Astrocyte of the hippocampus (primary cell): ENCODE measurements at regions not wholly inside any gene's neighbourhood (a gene's known extent, or its start where the extent isn't known, plus 50 kb on each side); places are given as distances from the start of the nearest gene placed in this dataset.

Experiments
- DNase-seq: peaks from one replicate; pipeline ENCODE4 v3.0.0; 2011; ENCODE audit warnings: low read depth, low spot score

DNA sequence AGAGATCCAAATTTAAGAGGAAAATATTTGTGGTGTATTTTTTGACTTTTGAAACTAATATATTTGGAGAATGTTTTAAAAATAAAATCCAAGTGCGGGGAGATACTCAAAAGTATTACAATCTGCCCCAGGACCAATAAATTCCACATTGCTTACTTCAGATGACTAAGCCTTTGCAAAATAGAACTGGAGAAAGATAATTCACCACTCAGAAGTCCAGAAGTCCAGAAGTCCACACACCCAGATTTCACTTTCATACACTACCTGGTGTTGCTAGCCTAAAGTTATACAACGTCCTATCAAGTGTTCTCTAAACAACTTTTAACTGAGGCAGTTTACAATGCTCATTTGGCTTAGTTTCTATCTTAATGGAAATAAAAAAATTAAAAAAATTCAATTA lies 487.0 kb upstream of the SEMA3D start:
- DNase-seq = no peak

DNA sequence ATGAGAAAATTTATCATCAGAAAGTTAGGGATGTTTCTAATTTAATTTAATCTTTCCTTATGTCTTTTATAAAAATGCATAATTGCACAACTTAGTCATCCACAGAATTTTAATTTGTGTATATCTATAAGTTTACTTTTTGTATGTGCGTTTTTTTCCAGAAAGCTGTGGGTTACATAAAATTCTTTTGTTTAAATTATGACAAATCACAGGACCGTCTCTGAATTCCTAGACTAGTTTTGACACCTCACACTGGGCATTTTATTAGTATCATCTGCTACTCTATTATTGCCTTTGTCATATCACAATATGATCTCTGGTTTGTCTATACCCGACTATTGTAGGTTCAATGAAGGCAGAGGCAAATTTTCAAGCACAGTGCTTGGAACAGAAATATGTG lies 482.4 kb upstream of the SEMA3D start:
- DNase-seq = no peak

DNA sequence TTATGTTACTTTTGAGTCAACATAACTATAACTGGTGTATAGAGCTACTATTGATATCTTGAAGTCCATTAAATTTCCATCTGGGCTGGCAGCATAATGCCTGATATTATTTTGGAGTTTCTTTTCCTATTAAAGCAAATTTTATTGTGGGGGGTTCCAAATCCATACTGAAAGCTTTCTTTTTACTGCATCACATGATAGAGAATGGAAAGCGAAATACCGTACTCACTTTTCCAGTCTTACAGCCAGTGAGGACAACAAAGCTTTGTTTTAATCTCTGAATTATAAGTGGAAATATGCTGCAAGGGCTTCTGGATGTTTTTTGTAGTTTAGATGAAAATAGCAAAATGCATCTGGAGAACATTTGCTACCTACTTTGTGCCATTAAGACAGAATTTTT lies 477.5 kb upstream of the SEMA3D start:
- DNase-seq = no peak

DNA sequence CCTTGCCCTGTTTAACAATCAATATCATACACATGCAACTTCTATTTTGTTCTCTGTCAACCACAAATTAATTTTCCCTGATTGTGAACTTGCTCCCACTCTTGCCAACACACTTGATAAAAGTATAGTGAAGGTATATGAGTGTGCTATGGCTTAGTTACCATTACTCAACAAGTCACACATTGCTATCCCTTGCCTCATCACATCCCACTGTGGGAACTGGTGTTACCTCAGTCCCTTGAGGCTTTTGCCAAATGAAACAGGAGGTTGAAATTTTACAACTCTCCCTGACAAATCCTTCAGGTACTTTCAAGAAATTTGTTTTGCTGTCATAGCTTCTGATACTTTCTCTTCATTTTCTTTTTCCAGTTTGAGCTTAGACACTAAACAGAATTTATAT lies 472.5 kb upstream of the SEMA3D start:
- DNase-seq = no peak

DNA sequence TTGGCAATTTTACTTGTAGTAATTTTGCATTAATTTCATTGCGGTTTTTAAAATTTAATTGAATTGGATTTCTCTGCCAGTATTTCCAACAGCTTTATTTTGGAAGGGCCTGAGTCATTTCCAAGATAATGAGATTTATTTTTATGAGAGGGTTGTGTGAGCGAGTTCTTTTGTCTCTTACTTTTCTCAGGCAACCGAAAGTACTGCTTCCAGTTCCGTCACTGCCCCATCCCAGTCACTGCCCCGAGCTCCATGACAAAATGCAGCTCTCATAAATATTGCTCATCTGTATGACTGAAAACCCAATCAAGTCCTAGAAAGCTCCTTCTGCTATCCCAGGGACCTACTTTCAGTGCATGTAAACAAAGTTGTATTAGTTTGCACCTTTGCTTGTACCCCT lies 468.4 kb upstream of the SEMA3D start:
- DNase-seq = no peak

DNA sequence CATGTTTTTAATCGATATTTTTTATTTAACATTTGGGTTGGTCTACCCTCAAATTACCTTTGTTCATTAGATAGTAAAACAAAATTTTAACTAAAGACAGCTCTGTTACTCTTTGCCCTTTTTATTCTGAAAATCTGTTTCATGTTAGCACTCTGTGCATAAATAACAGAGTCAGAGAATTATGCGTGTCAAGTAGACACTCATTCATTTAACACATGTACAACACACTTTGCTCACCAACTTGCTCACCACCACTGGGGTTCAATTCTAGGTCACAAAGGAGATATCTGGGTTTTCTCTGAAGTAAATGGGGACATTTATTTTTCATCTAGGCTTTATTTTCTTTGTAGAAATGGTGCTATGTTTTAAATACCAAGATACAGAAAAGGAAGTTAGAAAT lies 457.4 kb upstream of the SEMA3D start:
- no peak for DNase-seq

GRCh38 chr7:85641331-85641730 lies 454.5 kb upstream of the SEMA3D start:
- DNase-seq = no peak

DNA sequence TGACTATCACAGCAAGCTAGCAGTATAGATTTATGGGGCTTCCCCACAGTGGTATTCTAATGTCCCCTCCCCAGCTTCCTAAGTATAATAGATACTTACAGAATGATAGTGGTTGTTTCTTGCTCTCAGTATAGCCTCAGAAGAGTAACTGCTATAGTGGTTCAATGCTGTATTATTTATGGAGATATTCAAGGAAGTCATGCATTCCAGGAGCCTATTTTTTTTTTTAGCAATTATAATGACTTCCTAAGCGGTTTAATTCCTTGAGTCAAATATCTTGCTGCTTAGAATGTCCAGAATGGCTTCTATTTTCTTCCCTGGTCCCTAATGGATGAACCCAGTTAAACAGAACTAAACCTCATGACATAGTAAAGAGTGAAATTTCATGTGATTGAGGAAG lies 451.5 kb upstream of the SEMA3D start:
- no peak for DNase-seq

DNA sequence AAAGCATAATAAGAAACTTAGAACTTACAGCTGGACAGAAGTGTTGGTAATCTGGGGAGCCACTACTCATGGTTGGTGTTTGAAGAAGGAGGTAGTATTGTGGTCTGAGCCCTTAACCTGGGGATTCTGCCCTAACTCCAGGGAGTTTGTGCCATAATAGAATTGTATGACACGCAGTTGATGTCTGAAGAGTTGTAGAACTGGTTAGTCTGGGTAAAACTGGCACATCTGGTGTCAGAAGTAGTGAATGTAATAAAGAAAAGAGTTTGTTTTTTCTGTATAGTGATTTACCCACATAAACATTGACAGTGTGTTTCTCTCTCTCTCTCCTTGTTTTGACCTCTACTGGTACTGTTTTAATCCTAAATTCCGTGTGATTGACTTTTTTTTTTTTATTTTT lies 448.1 kb upstream of the SEMA3D start:
- no peak for DNase-seq

GRCh38 chr7:85630904-85631600 lies 444.2 kb upstream of the SEMA3D start:
- peak; percentile 43 for DNase-seq

GRCh38 chr7:85627791-85628586 lies 441.1 kb upstream of the SEMA3D start:
- no peak for DNase-seq

GRCh38 chr7:85622059-85622458 lies 435.2 kb upstream of the SEMA3D start:
- DNase-seq = no peak

GRCh38 chr7:85620936-85621685 lies 434.3 kb upstream of the SEMA3D start:
- no peak for DNase-seq

DNA sequence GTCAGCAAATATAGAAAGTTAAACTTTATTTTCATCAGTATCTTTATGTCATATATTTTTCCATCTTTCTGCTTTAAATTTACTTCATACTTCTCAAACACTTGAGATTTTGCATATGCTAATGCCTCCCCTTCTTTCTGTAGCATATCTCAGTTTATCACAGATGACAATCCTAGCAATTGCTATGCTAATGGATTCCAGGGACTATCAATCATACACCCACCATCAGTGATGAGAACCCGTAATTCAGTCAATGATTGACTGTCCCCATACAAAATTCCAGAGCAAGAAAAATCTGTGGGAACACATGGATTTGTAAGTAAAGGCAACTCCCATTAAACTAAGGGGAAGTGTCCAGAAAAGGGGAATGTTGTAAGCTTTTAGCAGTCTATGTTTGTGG lies 432.4 kb upstream of the SEMA3D start:
- no peak for DNase-seq

GRCh38 chr7:85614684-85615083 lies 427.8 kb upstream of the SEMA3D start:
- no peak for DNase-seq

DNA sequence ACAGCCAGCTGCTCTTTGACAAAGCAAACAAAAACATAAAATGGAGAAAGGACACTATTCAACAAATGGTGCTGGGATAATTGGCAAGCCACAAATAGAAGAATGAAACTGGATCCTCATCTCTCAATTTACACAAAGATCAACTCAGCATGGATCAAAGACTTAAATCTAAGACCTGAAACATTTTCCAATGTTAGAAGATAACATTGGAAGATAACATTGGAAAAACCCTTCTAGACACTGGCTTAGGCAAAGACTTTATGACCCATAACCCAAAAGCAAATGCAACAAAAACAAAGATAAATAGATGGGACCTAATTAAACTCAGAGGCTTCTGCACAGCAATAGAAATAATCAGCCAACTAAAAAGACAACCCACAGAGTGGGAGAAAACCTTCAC lies 425.7 kb upstream of the SEMA3D start:
- DNase-seq = no peak

DNA sequence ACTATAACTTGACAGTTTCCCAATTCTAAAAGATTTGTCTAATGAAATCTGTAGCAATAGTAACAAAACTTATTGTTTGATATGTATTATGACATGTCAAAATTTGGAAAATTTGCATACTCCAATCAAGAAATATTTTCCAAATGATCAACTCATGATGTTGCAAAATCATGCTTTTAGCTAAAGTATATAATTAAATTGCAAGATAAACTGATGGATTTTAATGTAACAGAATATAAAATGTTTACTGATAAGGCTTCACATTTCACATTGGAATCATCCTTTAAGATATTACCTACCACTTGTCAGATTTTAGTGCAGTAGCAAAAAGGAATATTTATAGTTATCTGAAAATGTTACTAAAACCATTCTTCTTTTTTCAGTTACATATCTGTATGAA lies 421.9 kb upstream of the SEMA3D start:
- no peak for DNase-seq

DNA sequence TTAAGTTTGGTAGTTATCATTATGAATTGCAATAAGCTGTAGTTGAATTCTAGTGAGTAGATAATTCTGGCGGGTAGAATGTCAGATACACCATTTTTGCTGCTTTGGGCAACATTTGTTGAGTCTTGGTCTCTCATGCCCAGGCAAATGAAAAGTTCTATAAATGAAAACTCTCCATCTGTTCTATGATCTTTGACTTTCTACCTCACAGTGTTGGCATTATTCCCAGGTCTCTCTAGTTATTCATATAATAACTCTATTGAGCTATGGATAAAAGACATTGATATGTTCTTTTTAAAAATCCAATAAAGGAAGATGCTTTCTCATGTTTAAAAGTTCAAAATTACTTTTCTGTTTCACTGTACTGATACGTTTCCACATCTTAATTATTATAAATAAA lies 415.3 kb upstream of the SEMA3D start:
- no peak for DNase-seq

DNA sequence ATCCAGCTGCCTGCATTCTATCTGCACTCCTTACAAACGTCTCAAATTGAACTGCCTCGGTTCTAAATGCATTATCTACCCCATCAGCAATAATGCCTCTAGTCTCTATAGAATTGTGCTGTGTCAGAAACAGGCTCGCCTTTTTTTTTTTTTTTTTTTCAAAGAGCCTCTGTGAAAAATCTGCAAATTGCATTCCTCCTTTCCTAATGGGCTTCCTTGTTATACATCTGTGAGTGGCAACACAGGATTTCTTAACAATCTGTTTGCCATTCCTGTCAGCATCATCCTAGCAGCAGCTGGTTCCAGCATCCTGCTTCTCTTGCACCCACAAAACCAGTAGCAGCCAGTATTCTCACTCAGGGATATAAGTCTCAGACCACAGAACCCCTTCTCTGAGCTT lies 413.5 kb upstream of the SEMA3D start:
- DNase-seq = no peak

DNA sequence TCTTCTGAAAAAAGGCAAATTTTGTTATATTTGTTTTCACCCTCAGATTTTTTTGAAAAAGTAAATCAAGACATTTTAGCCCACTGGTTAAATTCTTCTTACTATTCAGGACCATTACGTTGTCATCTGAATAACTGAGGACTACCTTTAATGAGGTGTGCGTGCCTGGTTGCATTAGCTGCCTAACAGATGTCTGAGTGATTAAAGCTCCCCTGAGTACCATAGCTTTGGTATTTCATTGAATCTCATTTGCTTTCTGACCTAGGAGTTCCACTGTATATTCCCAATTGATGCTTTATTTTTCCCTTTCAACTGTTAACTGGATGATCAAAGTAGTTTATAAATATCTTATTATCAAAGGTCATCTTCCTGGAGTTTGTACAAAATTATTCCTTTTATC lies 410.0 kb upstream of the SEMA3D start:
- DNase-seq = no peak

- peak; percentile 39 for DNase-seq
Observed at GRCh38 chr7:85595750-85596178, 408.9 kb upstream of the SEMA3D start.

- no peak for DNase-seq
Observed at GRCh38 chr7:85593355-85593754, 406.5 kb upstream of the SEMA3D start.

GRCh38 chr7:85587785-85588184 lies 400.9 kb upstream of the SEMA3D start:
- DNase-seq = no peak
